Heart left ventricle (tissue), 16 donors: ENCODE measurements at regions not wholly inside any gene's neighbourhood (a gene's known extent, or its start where the extent isn't known, plus 50 kb on each side); places are given as distances from the start of the nearest gene placed in this dataset.
A peak's percentile ranks its signal among the peaks of the same experiment; 100 is the strongest.

Experiments used
- ATAC-seq, 4 donors: fragments of 200-7000 bp; cut with Tn5 transposase; one replicate each; pipeline ENCODE4 v1.9.1; 2020 to 2022; ENCODE audit warnings: moderate library complexity in 4 of 4, mild to moderate bottlenecking in 3 of 4, moderate number of reproducible peaks in 1 of 4
- DNase-seq, 5 donors: peaks; one replicate each; pipeline ENCODE4 v3.0.0-alpha.2; 2020
- H3K27ac ChIP-seq, 12 donors: fragments of 200-600 bp; sonication (generic) in 4 of 12; one replicate each; pipeline versions ENCODE4 v1.5.0 to v1.8.0; 2016 to 2022; ENCODE audit warnings: mild to moderate bottlenecking in 2 of 12
- H3K27me3 ChIP-seq, 9 donors: fragments of 200-600 bp; sonication (generic) in 2 of 9; one replicate each; pipeline versions ENCODE4 v1.5.1 to v1.8.0; 2016 to 2022; ENCODE audit warnings: mild to moderate bottlenecking in 3 of 9
- H3K36me3 ChIP-seq, 9 donors: fragments of 200-600 bp; sonication (generic) in 2 of 9; one replicate each; pipeline versions ENCODE4 v1.5.0 to v1.8.0; 2018 to 2022; ENCODE audit warnings: mild to moderate bottlenecking in 2 of 9
- H3K4me1 ChIP-seq, 12 donors: fragments of 200-600 bp; sonication (generic) in 4 of 12; one replicate each; pipeline versions ENCODE4 v1.5.0 to v1.8.0; 2016 to 2022; ENCODE audit warnings: mild to moderate bottlenecking in 3 of 12
- H3K4me3 ChIP-seq, 12 donors: fragments of 200-600 bp; sonication (generic) in 4 of 12; one replicate each; pipeline versions ENCODE4 v1.5.0 to v1.8.0; 2017 to 2022; ENCODE audit warnings: mild to moderate bottlenecking in 9 of 12, moderate library complexity in 4 of 12
- H3K9me3 ChIP-seq, 12 donors: fragments of 200-600 bp; sonication (generic) in 4 of 12; one replicate each; pipeline versions ENCODE4 v1.5.0 to v1.8.0; 2016 to 2022; ENCODE audit warnings: mild to moderate bottlenecking in 1 of 12
- POLR2A ChIP-seq, 2 donors: fragments of 450-650 bp; IDR thresholded peaks; one replicate each; pipeline ENCODE4 v1.6.1; 2017; ENCODE audit warnings: antibody characterized with exemption in 2 of 2, mild to moderate bottlenecking in 2 of 2, moderate library complexity in 2 of 2
- WGBS, 4 donors: extraction: QIAGEN DNeasy Blood & Tissue Kit in 2 of 4; methylation state at CpG; one replicate each; pipeline versions ENCODE4 v1.1.5 to v1.1.7; 2013 to 2018; 5-methylcytosine and 5-hydroxymethylcytosine counted together
- intact Hi-C, 10 donors: fragments of 100-400 bp; cut with DNase I; formaldehyde crosslinking; loops; one replicate each; pipeline versions ENCODE4 v1.11.1 to v1.14.2; 2022
- TF ChIP-seq, protein P1 (sequence below), 12 donors: fragments of 200-600 bp; sonication (generic) in 4 of 12; IDR thresholded peaks; one replicate each; pipeline versions ENCODE4 v1.5.0 to v1.8.0; 2018 to 2022; ENCODE audit warnings: antibody characterized with exemption in 12 of 12, mild to moderate bottlenecking in 5 of 12
- donor health status: ischemic (EF 13 %, LVEDD 7.1; RV severe dilation, severe dysfunction).
- donor health status: healthy with polysubstance abuse.
- donor health status: DM: no; HTN: yes; CAD: no.
- donor health status: DM: no; HTN: no; CAD: no.
- donor health status: ischemic (EF 25% LVEDD 6.9; RV normal size, moderate dysfunction).
- donor health status: ischemic (EF 25% LVEDD 5.7; RV mildly dilated, moderate dysfunction).
- donor health status: healthy.
- donor health status: DM: yes; HTN: yes; CAD: no.
- donor health status: ischemic (EF 35%, LVEDD 5.7; RV mildly dilated, moderate dysfunction).
- donor health status: nonischemic (EF 11% LVEDD 7.7; RV severe dilation, severe dysfunction).
- donor health status: DM: yes; HTN: yes; CAD: no.
- donor health status: PGD.
- donor health status: ischemic (EF 29% LVEDD 5.4; RV normal size, mild dysfunction).
- donor health status: nonischemic (EF 23%, LVEDD 6.1; RV moderate dilation, normal function).

- TF ChIP-seq, protein P1, sequence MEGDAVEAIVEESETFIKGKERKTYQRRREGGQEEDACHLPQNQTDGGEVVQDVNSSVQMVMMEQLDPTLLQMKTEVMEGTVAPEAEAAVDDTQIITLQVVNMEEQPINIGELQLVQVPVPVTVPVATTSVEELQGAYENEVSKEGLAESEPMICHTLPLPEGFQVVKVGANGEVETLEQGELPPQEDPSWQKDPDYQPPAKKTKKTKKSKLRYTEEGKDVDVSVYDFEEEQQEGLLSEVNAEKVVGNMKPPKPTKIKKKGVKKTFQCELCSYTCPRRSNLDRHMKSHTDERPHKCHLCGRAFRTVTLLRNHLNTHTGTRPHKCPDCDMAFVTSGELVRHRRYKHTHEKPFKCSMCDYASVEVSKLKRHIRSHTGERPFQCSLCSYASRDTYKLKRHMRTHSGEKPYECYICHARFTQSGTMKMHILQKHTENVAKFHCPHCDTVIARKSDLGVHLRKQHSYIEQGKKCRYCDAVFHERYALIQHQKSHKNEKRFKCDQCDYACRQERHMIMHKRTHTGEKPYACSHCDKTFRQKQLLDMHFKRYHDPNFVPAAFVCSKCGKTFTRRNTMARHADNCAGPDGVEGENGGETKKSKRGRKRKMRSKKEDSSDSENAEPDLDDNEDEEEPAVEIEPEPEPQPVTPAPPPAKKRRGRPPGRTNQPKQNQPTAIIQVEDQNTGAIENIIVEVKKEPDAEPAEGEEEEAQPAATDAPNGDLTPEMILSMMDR (IDR thresholded peaks at IDR 0.05): no peak
- no peak for ATAC-seq
- Histone ChIP-seq H3K27me3 (no peaks in the 10 kb centered on the region), H3K4me1 (peaks cover 0 to 24% (median 9%) of the 10 kb centered on the region in 12 donors), H3K4me3 (no peak overlapping the region), H3K27ac (no peak overlapping the region), H3K9me3 (peaks cover 0 to 8% (median 0%) of the 10 kb centered on the region in 12 donors), H3K36me3 (no peaks in the 10 kb centered on the region)
- intact Hi-C loops: loop anchor here in 1 of 10 donors (10.0 kb wide), 1 partner anchor 275 kb away; no protein-coding TSS in a partner anchor
- 60 to 81% (median 70%) methylated on average over 2 of the region's 2 CpGs for WGBS, 4 donors
- DNase-seq: no peak
Observed at GRCh38 chr3:187979564-187979963, 174.4 kb upstream of the LPP start.

DNA sequence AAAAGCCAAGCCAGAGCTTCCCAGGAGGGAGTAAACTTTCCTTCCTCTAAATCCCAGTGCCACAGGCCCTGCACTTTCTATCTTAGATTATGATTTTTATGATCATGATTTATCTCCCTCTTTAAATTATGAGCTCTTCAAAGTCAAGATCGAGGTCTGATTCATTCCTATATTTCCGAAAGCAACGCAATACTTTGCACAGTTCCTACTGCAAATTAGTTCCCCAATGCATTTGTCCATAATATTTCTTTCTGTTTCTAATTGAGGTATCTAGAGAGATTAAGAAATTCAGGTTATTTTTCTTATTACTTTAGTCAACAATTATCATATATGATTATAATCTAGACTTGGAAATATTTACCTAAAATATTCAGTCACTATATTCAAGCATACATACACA is 173.1 kb upstream of the LPP start:
- peaks cover 0 to 8% (median 0%) of the 10 kb centered on the region in 12 donors for H3K9me3 ChIP-seq
- peak overlapping the region in 2 of 12 donors; percentile 35 to 83 for H3K27ac ChIP-seq
- peaks cover 0 to 25% (median 7%) of the 10 kb centered on the region in 12 donors for H3K4me1 ChIP-seq
- TF ChIP-seq, protein P1 (IDR thresholded peaks at IDR 0.05): no peak
- TF ChIP-seq POLR2A (IDR thresholded peaks at IDR 0.05): no peak
- H3K36me3 ChIP-seq: no peaks in the 10 kb centered on the region
- no peaks in the 10 kb centered on the region for H3K27me3 ChIP-seq
- H3K4me3 ChIP-seq: no peak overlapping the region
- intact Hi-C loops: loop anchor here in 2 of 10 donors (5.0 kb wide), 2 partner anchors 56 to 234 kb away; partner anchors contain the start of gene BCL6 (in 2 of the 2)
- 76 to 94% (median 86%) methylated on average over 3 of the region's 3 CpGs for WGBS, 4 donors
- ATAC-seq: no peak
- no peak for DNase-seq

GRCh38 chr3:187982142-187982541 is 171.8 kb upstream of the LPP start:
- no peaks in the 10 kb centered on the region for H3K27me3 ChIP-seq
- TF ChIP-seq POLR2A (IDR thresholded peaks at IDR 0.05): no peak
- TF ChIP-seq, protein P1 (IDR thresholded peaks at IDR 0.05): no peak
- WGBS, 4 donors: 66 to 79% (median 75%) methylated on average over 3 of the region's 3 CpGs
- peak overlapping the region in 9 of 12 donors; percentile 10 to 94 (median 83) for H3K27ac ChIP-seq
- intact Hi-C loops: loop anchor here in 3 of 10 donors (2.0 to 5.0 kb wide), 3 partner anchors 55 to 237 kb away; partner anchors contain the start of gene BCL6 (in 3 of the 3)
- H3K9me3 ChIP-seq: peaks cover 0 to 8% (median 0%) of the 10 kb centered on the region in 12 donors
- H3K4me1 ChIP-seq: peaks cover 0 to 29% (median 9%) of the 10 kb centered on the region in 12 donors
- ATAC-seq (no peak), DNase-seq (no peak)
- no peaks in the 10 kb centered on the region for H3K36me3 ChIP-seq
- H3K4me3 ChIP-seq: no peak overlapping the region

DNA sequence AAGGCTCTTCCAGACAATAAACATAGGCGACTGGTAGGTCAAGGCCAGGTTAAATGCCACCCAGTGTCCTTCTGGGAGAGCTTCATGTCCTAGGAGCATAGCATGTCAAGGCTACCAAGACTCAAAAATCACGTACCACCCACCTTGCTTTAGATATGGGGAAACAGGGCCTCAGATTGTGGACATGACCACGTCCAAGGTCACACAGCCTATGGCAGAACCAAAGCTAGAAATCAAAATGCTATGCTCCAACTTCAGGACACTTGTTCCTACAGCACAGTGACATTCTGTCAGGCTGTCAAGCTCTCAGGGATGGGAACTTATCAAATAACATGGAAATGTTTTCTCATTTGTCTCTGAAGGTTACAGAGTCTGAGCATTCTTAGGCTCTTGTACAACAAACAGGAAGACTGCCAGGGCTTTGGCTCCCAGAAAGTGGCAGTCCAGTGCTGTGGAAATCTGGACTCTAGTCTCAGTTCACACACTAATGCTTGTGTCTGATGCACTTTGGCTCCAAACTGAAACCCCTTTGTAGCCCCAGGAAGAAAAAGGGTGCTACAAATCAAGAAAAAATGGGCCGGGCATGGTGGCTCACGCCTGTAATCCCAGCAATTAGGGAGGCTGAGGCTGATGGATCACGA is 170.4 kb upstream of the LPP start:
- Histone ChIP-seq H3K36me3 (no peaks in the 10 kb centered on the region), H3K27me3 (no peaks in the 10 kb centered on the region), H3K27ac (peak overlapping the region; percentile 29 to 94 (median 85)), H3K4me3 (no peak overlapping the region), H3K4me1 (peaks cover 0 to 29% (median 9%) of the 10 kb centered on the region in 12 donors), H3K9me3 (no peaks in the 10 kb centered on the region)
- intact Hi-C loops: loop anchor here in 3 of 10 donors (2.0 to 5.0 kb wide), 3 partner anchors 54 to 239 kb away; partner anchors contain the start of gene BCL6 (in 3 of the 3)
- 70 to 76% (median 73%) methylated on average over 6 of the region's 6 CpGs for WGBS, 4 donors
- peak; percentile 85 to 92 (median 90) for ATAC-seq
- TF ChIP-seq, protein P1 (IDR thresholded peaks at IDR 0.05): no peak
- no peak for TF ChIP-seq POLR2A (IDR thresholded peaks at IDR 0.05)
- peak in 4 of 5 donors; percentile 48 to 80 (median 66) for DNase-seq
